B cell (primary cell): ENCODE measurements at regions not wholly inside any gene's neighbourhood (a gene's known extent, or its start where the extent isn't known, plus 50 kb on each side); places are given as distances from the start of the nearest gene placed in this dataset.

Source experiments
- ATAC-seq: fragments of 200-7000 bp; cut with Tn5 transposase; one replicate; pipeline ENCODE4 v1.10.0; 2021; ENCODE audit warnings: low read depth, mild to moderate bottlenecking, moderate number of reproducible peaks, moderate library complexity
- CTCF ChIA-PET: fragments of 350-600 bp; sonication (Branson Sonifier 250); formaldehyde crosslinking; loops from one replicate; lab custom pipeline; 2021; ENCODE audit warnings: antibody characterized with exemption, inconsistent platforms; lab: Charles Lee
- POLR2A ChIA-PET: fragments of 350-600 bp; sonication (Branson Sonifier 250); formaldehyde crosslinking; loops from one replicate; lab custom pipeline; 2021; ENCODE audit warnings: antibody characterized with exemption; lab: Charles Lee
- DNase-seq: peaks from one replicate; pipeline ENCODE4 v3.0.0; 2013
- H2AFZ ChIP-seq: 2 replicates; pipeline ENCODE4 v1.6.1; 2012; ENCODE audit warnings: mild to moderate bottlenecking, low read depth, low read length; ENCODE audit not compliant: insufficient read depth, poor library complexity, severe bottlenecking
- H3K27ac ChIP-seq, 2 donors: 1 replicate in 1 of 2; 2 replicates in 1 of 2; pipeline ENCODE4 v1.5.1; 2012 to 2013; ENCODE audit warnings: low read length in 2 of 2, mild to moderate bottlenecking in 2 of 2, moderate library complexity in 1 of 2
- H3K27me3 ChIP-seq, 4 experiments: fragments of 200-600 bp in 1 of 4; sonication (generic) in 1 of 4; replicated peaks in 1 of 4; 1 replicate in 2 of 4; 2 replicates in 2 of 4; pipeline versions ENCODE4 v1.6.1 to v1.7.0; 2013 to 2016; ENCODE audit warnings: low read length in 3 of 4, mild to moderate bottlenecking in 2 of 4, mixed read lengths in 1 of 4, moderate library complexity in 1 of 4; ENCODE audit not compliant: insufficient read depth in 4 of 4, control insufficient read depth in 3 of 4; ENCODE audit errors: control extremely low read depth in 1 of 4
- H3K36me3 ChIP-seq, 2 experiments: replicated peaks in 1 of 2; 1 replicate in 1 of 2; 2 replicates in 1 of 2; pipeline versions ENCODE4 v1.6.1 to v1.7.1; 2013; ENCODE audit warnings: low read length in 1 of 2; ENCODE audit not compliant: insufficient read depth in 2 of 2, control insufficient read depth in 1 of 2; ENCODE audit errors: control extremely low read depth in 1 of 2, extremely low read depth in 1 of 2
- H3K4me1 ChIP-seq, 2 donors: fragments of 200-600 bp in 1 of 2; sonication (generic) in 1 of 2; 1 replicate in 1 of 2; 2 replicates in 1 of 2; pipeline versions ENCODE4 v1.5.1 to v1.6.1; 2013 to 2017; ENCODE audit warnings: low read length in 2 of 2; ENCODE audit not compliant: control insufficient read depth in 2 of 2, insufficient read depth in 2 of 2
- H3K4me2 ChIP-seq: replicated peaks from 2 replicates; pipeline ENCODE3; 2012; ENCODE audit warnings: mild to moderate bottlenecking, low read depth, low read length; ENCODE audit not compliant: poor library complexity, severe bottlenecking
- H3K4me3 ChIP-seq, 5 experiments: fragments of 200-600 bp in 1 of 5; sonication (generic) in 1 of 5; 1 replicate in 3 of 5; 2 replicates in 2 of 5; pipeline versions ENCODE4 v1.5.1 to v1.7.0; 2011 to 2016; ENCODE audit warnings: low read length in 4 of 5, mild to moderate bottlenecking in 4 of 5, low read depth in 2 of 5, control low read depth in 1 of 5, moderate library complexity in 1 of 5; ENCODE audit not compliant: insufficient read depth in 1 of 5; ENCODE audit errors: control extremely low read depth in 1 of 5, extremely low read depth in 1 of 5
- H3K79me2 ChIP-seq: fragments of 200-600 bp; sonication (generic); one replicate; pipeline ENCODE4 v1.6.0; 2016; ENCODE audit warnings: low read length; ENCODE audit not compliant: control insufficient read depth, insufficient read depth
- H3K9ac ChIP-seq: fragments of 200-600 bp; sonication (generic); 2 replicates; pipeline ENCODE4 v1.6.1; 2017; ENCODE audit warnings: mild to moderate bottlenecking, low read length, moderate library complexity
- H3K9me3 ChIP-seq, 3 donors: one replicate each; pipeline versions ENCODE4 v1.6.1 to v1.7.1; 2013; ENCODE audit warnings: low read length in 2 of 3; ENCODE audit not compliant: control insufficient read depth in 2 of 3, insufficient read depth in 1 of 3; ENCODE audit errors: control extremely low read depth in 1 of 3
- H4K20me1 ChIP-seq: 2 replicates; pipeline ENCODE4 v1.6.0; 2012; ENCODE audit warnings: mild to moderate bottlenecking, low read length; ENCODE audit not compliant: insufficient read depth, control insufficient read depth, poor library complexity, severe bottlenecking
- H3K27ac Mint-ChIP-seq: one replicate; pipeline ENCODE4 v1.8.0; 2021; ENCODE audit warnings: mixed read lengths
- H3K27me3 Mint-ChIP-seq: one replicate; pipeline ENCODE4 v1.8.0; 2021; ENCODE audit warnings: mixed read lengths
- H3K4me1 Mint-ChIP-seq: one replicate; pipeline ENCODE4 v1.8.0; 2021; ENCODE audit warnings: mixed read lengths
- H3K4me3 Mint-ChIP-seq: one replicate; pipeline ENCODE4 v1.8.0; 2021; ENCODE audit warnings: mixed read lengths
- H3K9me3 Mint-ChIP-seq: one replicate; pipeline ENCODE4 v1.8.0; 2022; ENCODE audit warnings: mixed read lengths; ENCODE audit not compliant: insufficient read depth
- CTCF ChIP-seq: fragments of 200-600 bp; IDR thresholded peaks from one replicate; pipeline ENCODE4 v1.8.0; 2022; ENCODE audit warnings: antibody characterized with exemption, mild to moderate bottlenecking
- EZH2 ChIP-seq: IDR thresholded peaks from 2 replicates; pipeline ENCODE4 v1.6.1; 2012; ENCODE audit warnings: borderline replicate concordance, low read depth, mild to moderate bottlenecking, moderate library complexity, low read length; ENCODE audit not compliant: insufficient read depth, poor library complexity, severe bottlenecking
- WGBS: methylation state at CpG from one replicate; pipeline ENCODE4 v1.1.5; 2013; ENCODE audit warnings: missing lambda C conversion rate; ENCODE audit not compliant: insufficient coverage; 5-methylcytosine and 5-hydroxymethylcytosine counted together
- intact Hi-C: fragments of 100-400 bp; cut with micrococcal nuclease; formaldehyde crosslinking; loops from one replicate; pipeline ENCODE4 v1.10.0; 2022

DNA sequence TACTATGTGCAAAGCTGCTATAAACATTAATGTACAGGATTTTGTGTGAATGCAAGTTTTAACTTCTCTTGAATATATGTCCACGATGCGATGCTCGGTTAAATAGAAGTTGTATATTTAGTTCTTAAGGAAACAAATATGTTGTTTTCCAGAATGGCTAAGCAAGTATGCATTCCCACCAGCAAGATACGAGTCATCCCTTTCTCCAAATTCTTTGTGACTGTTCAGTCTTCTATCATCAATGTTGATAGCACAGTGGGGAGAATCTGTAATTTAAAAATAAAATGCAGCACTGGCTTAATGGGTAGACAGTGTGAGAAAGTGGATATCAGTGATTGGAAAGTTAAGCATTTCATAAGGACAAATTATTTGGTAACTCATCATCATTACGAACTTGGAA lies 1340.8 kb downstream of the PCDH9 start:
- ATAC-seq (no peak), DNase-seq (no peak)
- Mint-ChIP-seq H3K4me1 (no peaks in the 10 kb centered on the region), H3K27ac (no peak overlapping the region), H3K27me3 (no peaks in the 10 kb centered on the region), H3K4me3 (no peak overlapping the region), H3K9me3 (peaks cover 5% of the 10 kb centered on the region)
- Histone ChIP-seq H3K4me2 (no peak overlapping the region), H3K4me1 (no peaks in the 10 kb centered on the region), H4K20me1 (no peaks in the 10 kb centered on the region), H3K79me2 (no peaks in the 10 kb centered on the region), H3K9ac (no peak overlapping the region), H3K9me3 (no peaks in the 10 kb centered on the region), H3K36me3 (no peaks in the 10 kb centered on the region), H2AFZ (no peak overlapping the region), H3K27me3 (no peaks in the 10 kb centered on the region), H3K27ac (no peak overlapping the region), H3K4me3 (no peak overlapping the region)
- no CpG with 5 or more reads among the region's 5 CpGs for WGBS
- TF ChIP-seq EZH2, result no peak
- TF ChIP-seq CTCF, result no peak
- POLR2A ChIA-PET, result no interaction called here
- intact Hi-C loops, result no loop called here
- CTCF ChIA-PET, result no interaction called here

DNA sequence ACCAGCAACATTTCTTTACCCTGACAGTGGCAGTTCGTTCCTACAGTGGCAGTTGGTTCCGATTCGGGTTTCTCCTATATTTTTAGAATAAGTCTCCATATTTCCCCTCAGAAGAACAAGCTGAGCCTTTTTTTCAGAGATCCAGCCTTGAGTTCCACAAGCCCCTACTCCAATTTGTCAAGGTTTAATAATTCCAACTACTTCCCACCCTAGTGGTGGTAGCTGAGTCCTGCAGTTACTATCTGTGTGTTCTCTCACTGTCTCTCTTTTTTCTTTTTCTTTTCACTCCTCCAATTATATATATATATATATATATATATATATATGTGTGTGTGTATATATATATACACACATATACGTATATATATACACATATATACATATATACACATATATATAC lies 1347.3 kb downstream of the PCDH9 start:
- Mint-ChIP-seq H3K27me3 (no peaks in the 10 kb centered on the region), H3K27ac (no peak overlapping the region), H3K4me3 (no peak overlapping the region), H3K4me1 (no peaks in the 10 kb centered on the region), H3K9me3 (peaks cover 5% of the 10 kb centered on the region)
- no peak overlapping the region for H3K27ac ChIP-seq
- no peak for ATAC-seq
- no peaks in the 10 kb centered on the region for H3K27me3 ChIP-seq
- no peaks in the 10 kb centered on the region for H3K4me1 ChIP-seq
- no peak overlapping the region for H3K4me3 ChIP-seq
- no peaks in the 10 kb centered on the region for H3K79me2 ChIP-seq
- H3K9me3 ChIP-seq, result no peaks in the 10 kb centered on the region
- no peak for DNase-seq
- no peaks in the 10 kb centered on the region for H4K20me1 ChIP-seq
- 81% methylated on average over 3 of the region's 4 CpGs for WGBS
- CTCF ChIA-PET, result interaction anchor here (1.5 kb wide), 1 partner anchor 10 kb away, joined by 3 read pairs; no protein-coding TSS in a partner anchor
- no peak overlapping the region for H2AFZ ChIP-seq
- no peaks in the 10 kb centered on the region for H3K36me3 ChIP-seq
- no peak overlapping the region for H3K9ac ChIP-seq
- TF ChIP-seq CTCF (no peak), EZH2 (no peak)
- H3K4me2 ChIP-seq, result no peak overlapping the region
- POLR2A ChIA-PET, result no interaction called here
- intact Hi-C loops, result no loop called here
